Brain microvascular endothelial cell (primary cell): ENCODE measurements at regions not wholly inside any gene's neighbourhood (a gene's known extent, or its start where the extent isn't known, plus 50 kb on each side); places are given as distances from the start of the nearest gene placed in this dataset.

ENCODE experiments used
- DNase-seq: peaks from one replicate; pipeline ENCODE4 v3.0.0-alpha.2; 2020
- H3K27ac ChIP-seq: fragments of 250-450 bp; sonication (Bioruptor Pico); 2 replicates; pipeline ENCODE4 v1.5.1; 2020; ENCODE audit warnings: mild to moderate bottlenecking, moderate library complexity
- H3K27me3 ChIP-seq: fragments of 250-450 bp; sonication (Bioruptor Pico); replicated peaks from 2 replicates; pipeline ENCODE4 v1.5.1; 2020; ENCODE audit warnings: mild to moderate bottlenecking
- H3K36me3 ChIP-seq: fragments of 250-450 bp; sonication (Bioruptor Pico); replicated peaks from 2 replicates; pipeline ENCODE4 v1.5.1; 2020; ENCODE audit warnings: mild to moderate bottlenecking
- H3K4me3 ChIP-seq: 2 replicates; pipeline ENCODE4 v1.5.1; 2011; ENCODE audit warnings: low read depth, mild to moderate bottlenecking, control low read depth, low read length, moderate library complexity
- in situ Hi-C: cut with HindIII; loops from 2 replicates; pipeline ENCODE4 v1.10.0; 2017; ENCODE audit warnings: low sequenced_read_pairs, low pct_ligation_motif_present
- TF ChIP-seq, protein P1 (sequence below): IDR thresholded peaks from 2 replicates; pipeline ENCODE4 v1.5.1; 2011; ENCODE audit warnings: low read depth, mild to moderate bottlenecking, moderate library complexity, low read length, control low read depth, inconsistent platforms; ENCODE audit errors: missing control alignments

GRCh38 chr1:188394677-188395076 lies 1565.9 kb downstream of the PLA2G4A start:
- DNase-seq, result no peak
- Histone ChIP-seq H3K27ac (no peak overlapping the region), H3K27me3 (no peaks in the 10 kb centered on the region), H3K4me3 (no peak overlapping the region), H3K36me3 (no peaks in the 10 kb centered on the region)
- in situ Hi-C loops, result no loop called here
- TF ChIP-seq, protein P1, sequence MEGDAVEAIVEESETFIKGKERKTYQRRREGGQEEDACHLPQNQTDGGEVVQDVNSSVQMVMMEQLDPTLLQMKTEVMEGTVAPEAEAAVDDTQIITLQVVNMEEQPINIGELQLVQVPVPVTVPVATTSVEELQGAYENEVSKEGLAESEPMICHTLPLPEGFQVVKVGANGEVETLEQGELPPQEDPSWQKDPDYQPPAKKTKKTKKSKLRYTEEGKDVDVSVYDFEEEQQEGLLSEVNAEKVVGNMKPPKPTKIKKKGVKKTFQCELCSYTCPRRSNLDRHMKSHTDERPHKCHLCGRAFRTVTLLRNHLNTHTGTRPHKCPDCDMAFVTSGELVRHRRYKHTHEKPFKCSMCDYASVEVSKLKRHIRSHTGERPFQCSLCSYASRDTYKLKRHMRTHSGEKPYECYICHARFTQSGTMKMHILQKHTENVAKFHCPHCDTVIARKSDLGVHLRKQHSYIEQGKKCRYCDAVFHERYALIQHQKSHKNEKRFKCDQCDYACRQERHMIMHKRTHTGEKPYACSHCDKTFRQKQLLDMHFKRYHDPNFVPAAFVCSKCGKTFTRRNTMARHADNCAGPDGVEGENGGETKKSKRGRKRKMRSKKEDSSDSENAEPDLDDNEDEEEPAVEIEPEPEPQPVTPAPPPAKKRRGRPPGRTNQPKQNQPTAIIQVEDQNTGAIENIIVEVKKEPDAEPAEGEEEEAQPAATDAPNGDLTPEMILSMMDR, result no peak

GRCh38 chr1:188397521-188397920 lies 1568.8 kb downstream of the PLA2G4A start:
- H3K27ac ChIP-seq, result no peak overlapping the region
- in situ Hi-C loops, result no loop called here
- TF ChIP-seq, protein P1, result no peak
- H3K36me3 ChIP-seq, result no peaks in the 10 kb centered on the region
- H3K27me3 ChIP-seq, result no peaks in the 10 kb centered on the region
- no peak overlapping the region for H3K4me3 ChIP-seq
- DNase-seq, result no peak

- Histone ChIP-seq H3K36me3 (no peaks in the 10 kb centered on the region), H3K4me3 (no peak overlapping the region), H3K27me3 (no peaks in the 10 kb centered on the region), H3K27ac (no peak overlapping the region)
- in situ Hi-C loops, result no loop called here
- no peak for DNase-seq
- TF ChIP-seq, protein P1, result no peak
Measured at GRCh38 chr1:188402986-188403385, 1574.2 kb downstream of the PLA2G4A start.

DNA sequence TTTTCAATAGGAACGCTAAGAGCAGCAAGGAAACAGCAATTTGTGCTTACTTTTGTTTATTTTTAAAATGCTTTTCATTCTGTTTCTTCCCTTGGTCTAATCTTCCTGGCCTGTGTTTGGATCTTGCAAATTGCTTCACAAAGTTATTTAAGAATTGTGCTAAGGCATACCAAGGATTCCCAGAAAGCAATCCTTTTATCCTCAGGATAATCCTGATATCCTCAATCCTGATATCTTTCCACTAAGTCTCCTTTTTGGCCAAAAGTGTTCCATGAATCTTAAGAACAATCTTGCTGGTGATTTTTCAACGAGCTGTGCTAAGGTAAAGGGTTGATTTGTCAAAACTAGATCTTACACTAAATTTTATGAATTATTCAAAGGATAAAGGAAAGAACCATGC lies 1577.9 kb downstream of the PLA2G4A start:
- Histone ChIP-seq H3K4me3 (no peak overlapping the region), H3K27me3 (no peaks in the 10 kb centered on the region)
- in situ Hi-C loops, result no loop called here

DNA sequence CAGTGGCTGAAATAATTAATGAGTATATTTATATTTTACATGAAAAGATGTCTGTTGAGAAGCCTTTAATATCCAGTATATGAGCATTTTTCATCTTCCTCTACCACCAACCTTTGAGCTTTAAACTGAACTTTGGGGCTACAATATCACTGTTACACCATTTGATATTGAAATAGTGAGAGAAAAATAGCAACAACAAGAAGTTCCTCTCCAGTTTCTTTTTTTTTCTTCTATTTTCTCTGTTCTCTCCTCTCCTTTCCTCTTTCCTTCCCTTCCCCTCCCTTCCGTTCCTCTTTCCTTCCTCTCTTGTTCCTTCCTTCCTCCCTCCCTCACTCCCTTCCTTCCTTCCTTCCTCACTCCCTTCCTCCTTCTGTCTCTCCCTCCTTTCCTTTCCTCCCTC lies 1591.4 kb downstream of the PLA2G4A start:
- Histone ChIP-seq H3K27ac (no peak overlapping the region), H3K4me3 (no peak overlapping the region), H3K27me3 (no peaks in the 10 kb centered on the region), H3K36me3 (no peaks in the 10 kb centered on the region)
- no peak for DNase-seq
- in situ Hi-C loops, result no loop called here
- TF ChIP-seq, protein P1, result no peak

More for the DNA sequence above, 1577.9 kb downstream of the PLA2G4A start:
- no peak for DNase-seq
- TF ChIP-seq, protein P1, result no peak
- Histone ChIP-seq H3K36me3 (no peaks in the 10 kb centered on the region), H3K27ac (no peak overlapping the region)

GRCh38 chr1:188423073-188423472 lies 1594.3 kb downstream of the PLA2G4A start:
- DNase-seq, result no peak
- in situ Hi-C loops, result no loop called here
- no peaks in the 10 kb centered on the region for H3K36me3 ChIP-seq
- H3K27me3 ChIP-seq, result no peaks in the 10 kb centered on the region
- TF ChIP-seq, protein P1, result no peak
- no peak overlapping the region for H3K4me3 ChIP-seq
- no peak overlapping the region for H3K27ac ChIP-seq
